Activated T-cell treated with anti-CD3 and anti-CD28 coated beads for 1 hour (primary cell): ENCODE measurements at regions not wholly inside any gene's neighbourhood (a gene's known extent, or its start where the extent isn't known, plus 50 kb on each side); places are given as distances from the start of the nearest gene placed in this dataset.
"Not testable (repeated sequence)": the region's sequence is repeated elsewhere in the genome, so short reads cannot be mapped to it uniquely, and the experiment has no call there.

ENCODE experiments used
- DNase-seq: peaks from one replicate; pipeline ENCODE4 v3.0.0-alpha.2; 2020; ENCODE audit warnings: low read depth

DNA sequence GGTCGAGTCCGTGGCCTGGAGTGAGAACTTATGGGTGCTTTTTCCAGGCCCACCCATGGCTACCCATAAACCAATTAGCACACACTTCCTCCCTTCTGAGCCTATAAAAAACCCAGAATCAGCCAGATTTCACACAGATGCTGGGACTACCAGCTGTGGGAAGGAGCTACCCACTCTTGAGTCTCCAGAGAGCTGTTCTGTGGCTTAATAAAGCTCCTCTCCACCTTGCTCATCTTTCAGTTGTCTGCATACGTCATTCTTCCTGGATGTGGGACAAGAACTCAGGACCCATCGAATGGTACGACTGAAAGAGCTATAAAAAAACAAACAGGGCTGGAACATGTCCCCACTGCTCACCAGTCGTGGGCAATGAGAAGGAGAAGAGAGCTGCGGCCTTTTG, 555.4 kb upstream of the CCDC54 start:
- no peak for DNase-seq

- no peak for DNase-seq
Observed at GRCh38 chr3:106822204-106822603, 555.0 kb upstream of the CCDC54 start.

DNA sequence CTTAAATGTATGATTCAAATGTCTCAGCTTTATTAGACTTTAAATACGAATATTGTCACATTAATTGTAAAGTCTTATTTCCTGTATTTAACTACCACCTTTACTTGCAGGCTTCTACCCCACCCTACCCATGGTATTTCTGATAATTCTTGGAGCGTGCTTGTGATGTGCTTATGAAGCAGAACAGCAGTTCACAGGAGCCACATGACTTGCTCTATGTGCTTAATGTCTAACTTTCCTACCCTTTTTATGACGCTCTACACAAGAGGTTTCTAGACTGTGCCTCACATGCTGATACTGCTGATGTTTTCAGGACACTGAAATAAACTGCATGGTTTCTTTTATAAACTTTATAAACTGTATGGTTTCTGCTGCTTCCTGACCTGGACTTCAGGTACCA, 553.5 kb upstream of the CCDC54 start:
- DNase-seq: no peak

GRCh38 chr3:106824856-106825255, 552.4 kb upstream of the CCDC54 start:
- DNase-seq: no peak

DNA sequence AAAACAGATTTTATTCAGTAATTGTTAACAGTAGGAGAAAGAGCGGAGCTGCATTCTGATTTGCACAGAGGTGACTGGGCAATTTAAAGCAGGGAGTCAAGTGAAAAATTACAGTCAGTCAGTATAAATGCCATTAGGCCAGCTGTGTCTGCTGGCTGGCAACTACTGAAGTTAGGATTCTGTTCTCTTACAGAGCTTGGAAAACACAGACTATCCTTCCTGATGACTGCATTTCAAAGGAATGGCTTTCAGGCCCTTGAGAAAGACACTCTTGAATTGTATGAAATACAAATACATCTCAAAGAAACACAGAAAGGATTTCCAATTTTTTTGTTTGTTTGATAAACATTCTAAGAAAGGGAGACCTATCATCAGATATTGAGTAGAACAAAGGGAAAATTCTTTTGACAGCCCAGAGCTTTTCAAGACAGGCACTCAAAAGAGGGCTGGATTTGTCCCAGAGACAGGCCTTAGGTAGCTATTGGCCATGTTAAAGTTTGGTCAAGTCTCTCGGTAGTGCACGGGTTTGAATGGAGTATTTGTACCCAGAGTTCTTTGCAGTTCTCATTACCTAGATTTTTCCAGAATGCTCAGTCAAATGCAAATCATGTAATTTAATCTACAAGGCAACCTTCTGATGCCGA, 551.2 kb upstream of the CCDC54 start:
- no peak for DNase-seq

DNA sequence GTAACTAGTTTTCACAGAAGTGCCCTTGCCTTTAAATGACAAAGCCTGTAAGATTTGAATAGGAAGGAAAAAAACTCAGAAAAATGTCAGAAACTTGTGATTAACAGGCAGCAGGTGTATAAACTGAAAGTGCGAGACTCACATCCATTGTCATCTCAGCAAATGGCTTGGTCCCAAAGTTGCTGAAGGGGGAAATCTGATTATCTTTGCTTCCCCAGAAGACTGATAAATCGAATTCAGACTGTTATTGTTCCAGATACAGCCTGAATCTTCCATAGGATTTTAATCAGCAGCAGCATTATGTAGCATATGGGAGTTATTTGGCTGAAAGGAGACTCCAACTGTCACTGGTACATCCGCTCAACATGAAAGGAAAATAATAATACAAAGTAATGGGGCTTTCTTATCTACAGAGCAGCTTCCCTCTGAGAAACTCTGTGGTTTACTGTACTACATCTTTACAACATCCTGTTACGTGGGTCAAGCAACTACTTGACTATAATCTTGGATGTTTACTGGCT, 550.4 kb upstream of the CCDC54 start:
- DNase-seq: no peak

DNA sequence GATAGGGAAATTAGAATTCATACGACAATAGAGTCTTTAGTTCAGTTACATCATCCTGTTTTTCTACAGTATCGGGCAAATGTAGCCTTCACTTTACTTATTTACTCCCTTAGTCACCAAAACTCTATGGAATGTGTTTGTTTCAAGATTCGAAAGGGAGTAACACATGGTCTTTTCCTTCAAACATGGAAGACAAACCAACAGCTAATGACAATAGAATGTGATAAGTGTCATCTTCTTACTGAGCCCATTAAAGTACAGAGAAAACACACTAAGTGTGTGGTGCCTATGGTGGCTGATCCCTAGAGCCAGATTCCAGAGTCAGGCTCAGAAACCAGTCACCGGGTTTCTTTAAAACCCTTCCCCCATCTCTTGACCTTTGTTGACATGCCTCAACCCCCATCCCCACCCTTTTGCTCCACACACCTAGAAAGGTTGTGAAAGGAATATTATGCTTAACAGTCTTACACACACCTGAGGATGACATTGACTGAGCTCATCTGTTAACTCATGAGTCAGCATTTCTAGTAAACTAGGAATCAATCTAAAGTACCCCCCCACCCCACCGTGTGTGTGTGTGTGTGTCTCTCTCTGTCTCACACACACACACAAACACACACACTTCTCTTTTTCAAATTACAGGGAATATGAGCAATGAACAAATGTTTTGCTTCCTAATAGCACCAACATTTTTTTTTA, 549.6 kb upstream of the CCDC54 start:
- DNase-seq: no peak

GRCh38 chr3:106829206-106829605, 548.0 kb upstream of the CCDC54 start:
- DNase-seq: no peak

GRCh38 chr3:106830334-106830733, 546.9 kb upstream of the CCDC54 start:
- DNase-seq: no peak

- DNase-seq: no peak
Observed at GRCh38 chr3:106836906-106837305, 540.3 kb upstream of the CCDC54 start.

- DNase-seq: no peak
Observed at GRCh38 chr3:106837616-106838015, 539.6 kb upstream of the CCDC54 start.

DNA sequence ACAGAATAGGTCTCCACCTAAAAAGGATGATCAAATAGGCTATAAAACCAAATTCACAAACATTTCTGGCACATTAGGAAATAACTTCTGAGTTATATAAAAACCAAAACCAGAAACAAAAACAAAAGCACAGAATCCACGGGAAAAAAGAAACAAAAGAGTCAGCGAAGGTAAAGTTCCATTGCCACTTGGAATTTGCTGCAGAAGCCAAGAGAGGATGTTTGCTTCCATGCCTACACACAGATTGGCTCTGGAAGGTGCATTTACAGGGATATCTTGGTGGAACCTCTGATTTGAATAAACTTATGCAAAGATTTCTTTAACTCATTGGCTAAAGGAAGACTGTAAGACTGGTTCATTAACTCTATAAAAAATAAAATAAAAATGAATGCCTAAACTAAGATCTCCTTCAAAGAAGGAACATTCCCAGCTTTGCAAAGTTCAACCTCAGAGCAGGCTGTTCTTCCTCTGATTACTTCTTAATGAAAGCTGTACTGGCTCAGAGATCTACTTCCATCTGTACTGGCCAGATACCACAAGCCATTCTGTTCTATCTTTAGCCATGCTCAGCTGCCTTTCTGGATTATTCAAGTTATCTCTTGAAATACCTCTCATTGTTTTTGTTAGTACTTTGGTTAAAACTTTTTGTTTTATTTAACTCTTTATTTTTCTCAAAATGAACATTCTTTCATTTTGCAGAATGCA, 537.5 kb upstream of the CCDC54 start:
- DNase-seq: no peak

GRCh38 chr3:106840319-106840718, 536.9 kb upstream of the CCDC54 start:
- no peak for DNase-seq

DNA sequence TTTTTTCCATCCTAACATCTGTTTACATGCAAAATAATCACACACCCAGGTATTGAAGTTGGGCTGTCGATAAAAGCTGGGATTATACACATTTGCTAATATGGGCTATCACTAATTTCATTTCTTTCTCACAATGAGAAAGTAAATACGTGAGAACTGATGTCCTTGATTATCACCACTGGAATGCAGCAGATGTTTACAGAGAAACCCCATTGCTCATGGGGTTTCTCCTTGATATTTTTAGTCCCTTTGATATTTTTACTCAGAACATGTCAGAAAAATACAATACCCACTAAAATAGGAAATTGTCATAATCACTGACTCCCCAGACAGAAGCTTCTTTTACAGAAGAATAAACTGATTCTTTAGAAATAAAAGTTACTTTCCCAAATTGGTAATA, 535.1 kb upstream of the CCDC54 start:
- no peak for DNase-seq

DNA sequence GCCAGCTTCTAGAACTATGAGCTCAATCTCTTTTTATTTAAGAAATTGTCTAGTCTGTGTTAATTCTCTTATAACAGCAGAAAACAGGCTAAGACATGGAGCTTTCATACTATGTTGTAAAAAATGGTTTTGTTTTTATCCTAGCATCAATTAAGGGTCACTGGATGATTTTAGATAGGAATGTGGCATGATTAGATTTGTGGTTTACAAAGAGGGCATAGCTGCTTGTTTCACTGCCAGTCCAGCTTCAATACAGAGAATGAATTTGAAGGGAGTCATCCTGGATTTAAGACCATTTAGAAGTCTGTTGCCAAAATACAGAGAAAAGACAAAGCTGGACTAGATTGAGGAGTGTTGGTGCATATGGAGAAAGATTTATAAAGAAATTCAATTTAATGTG, 532.6 kb upstream of the CCDC54 start:
- no peak for DNase-seq

DNA sequence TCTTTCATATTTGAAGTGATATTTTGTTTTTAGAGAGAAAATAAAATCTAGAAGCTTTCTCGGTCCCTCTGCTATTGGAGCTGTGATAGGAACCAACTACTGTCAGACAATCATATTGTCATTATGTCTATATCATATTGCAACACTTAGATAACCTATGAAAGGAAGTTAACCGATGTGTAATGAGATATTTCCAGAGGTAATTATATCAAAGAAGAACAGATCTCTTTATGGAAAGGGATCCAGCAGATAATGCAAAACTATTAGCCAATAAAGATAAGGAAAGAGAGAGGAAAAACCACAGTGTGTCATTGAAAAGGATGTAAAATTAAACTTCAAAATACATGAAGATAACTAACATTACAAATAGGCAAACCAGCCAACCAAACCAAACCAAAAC, 529.1 kb upstream of the CCDC54 start:
- no peak for DNase-seq

- no peak for DNase-seq
Observed at GRCh38 chr3:106850437-106850836, 526.8 kb upstream of the CCDC54 start.

GRCh38 chr3:106858321-106858720, 518.9 kb upstream of the CCDC54 start:
- not testable (repeated sequence) for DNase-seq

- no peak for DNase-seq
Observed at GRCh38 chr3:106860182-106860581, 517.1 kb upstream of the CCDC54 start.

DNA sequence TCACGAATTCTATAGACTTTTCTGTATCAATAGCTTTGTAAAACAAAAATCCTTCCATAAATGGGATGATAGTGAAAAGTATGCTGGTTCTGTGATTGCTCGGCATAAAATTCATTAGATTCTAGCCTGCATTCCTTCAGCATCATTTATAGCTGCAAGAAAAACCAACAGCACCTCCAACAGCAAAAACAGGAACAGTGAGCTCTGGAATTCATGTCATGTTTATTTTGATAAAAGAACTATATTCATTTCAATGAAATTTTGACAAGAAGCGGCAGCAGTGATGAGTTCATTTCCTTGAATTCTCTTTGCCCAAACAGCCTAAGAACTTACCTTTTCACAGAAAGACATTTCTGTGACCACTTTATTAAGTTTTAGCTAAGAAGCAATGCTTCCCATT, 515.2 kb upstream of the CCDC54 start:
- DNase-seq: no peak

GRCh38 chr3:106877627-106878026, 499.6 kb upstream of the CCDC54 start:
- DNase-seq: no peak

DNA sequence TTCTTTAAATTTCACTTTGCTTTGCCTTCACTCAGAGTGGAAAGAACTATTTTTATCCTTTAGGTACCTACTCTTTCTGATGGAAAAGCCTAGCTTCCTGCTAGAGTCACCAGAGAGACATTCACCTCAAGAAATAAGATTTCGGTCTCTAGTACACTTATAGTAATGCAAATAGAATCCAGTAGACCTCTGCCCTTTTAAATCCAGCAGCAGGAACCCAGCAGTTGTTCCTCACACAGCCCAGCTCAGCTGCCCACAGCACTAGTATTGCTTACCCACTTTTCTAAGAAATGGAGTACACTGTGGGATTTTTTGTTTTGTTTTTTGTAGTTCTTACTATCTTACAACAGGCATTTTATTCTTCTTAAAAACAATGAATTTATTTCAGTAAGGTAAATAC, 497.0 kb upstream of the CCDC54 start:
- DNase-seq: no peak

DNA sequence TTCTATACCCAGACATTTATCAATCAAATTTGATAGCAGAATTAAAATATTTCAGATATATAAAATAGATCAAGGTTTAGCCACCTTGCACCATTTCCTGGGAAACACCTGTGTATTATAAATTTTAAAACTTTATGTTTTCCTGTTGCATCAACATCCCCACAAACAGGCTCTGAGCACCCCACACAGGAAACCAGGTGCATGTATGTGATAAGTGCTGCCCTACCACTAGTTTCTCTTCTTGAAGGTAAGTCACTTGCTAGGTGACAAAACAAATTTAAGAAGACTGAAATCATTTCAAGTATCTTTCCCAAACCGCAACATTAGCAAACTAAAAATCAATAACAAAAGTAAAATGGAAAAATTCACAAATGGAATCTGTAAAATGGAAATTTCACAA, 496.1 kb upstream of the CCDC54 start:
- DNase-seq: no peak
